CD14-positive monocyte (primary cell): ENCODE measurements at regions not wholly inside any gene's neighbourhood (a gene's known extent, or its start where the extent isn't known, plus 50 kb on each side); places are given as distances from the start of the nearest gene placed in this dataset.
"Not testable (repeated sequence)": the region's sequence is repeated elsewhere in the genome, so short reads cannot be mapped to it uniquely, and the experiment has no call there.

Experiments
- DNase-seq, 3 donors: peaks; one replicate each; pipeline ENCODE4 v3.0.0-alpha.2; 2011 to 2022
- H2AFZ ChIP-seq: 2 replicates; pipeline ENCODE4 v1.6.0; 2012; ENCODE audit warnings: mild to moderate bottlenecking, low read depth, low read length, inconsistent platforms; ENCODE audit not compliant: insufficient read depth, poor library complexity, severe bottlenecking
- H3K27ac ChIP-seq, 2 donors: 1 replicate in 1 of 2; 2 replicates in 1 of 2; pipeline ENCODE4 v1.5.1; 2012 to 2013; ENCODE audit warnings: low read length in 2 of 2, control low read depth in 1 of 2, inconsistent platforms in 1 of 2, low read depth in 1 of 2, mild to moderate bottlenecking in 1 of 2
- H3K27me3 ChIP-seq, 2 donors: one replicate each; pipeline versions ENCODE4 v1.6.0 to v1.6.1; 2011 to 2013; ENCODE audit warnings: low read length in 2 of 2; ENCODE audit not compliant: control insufficient read depth in 2 of 2, insufficient read depth in 2 of 2
- H3K36me3 ChIP-seq, 2 donors: replicated peaks in 1 of 2; 1 replicate in 1 of 2; 2 replicates in 1 of 2; pipeline versions ENCODE4 v1.5.1 to v1.6.1; 2012 to 2013; ENCODE audit warnings: low read length in 2 of 2, control low read depth in 1 of 2, inconsistent platforms in 1 of 2, mild to moderate bottlenecking in 1 of 2; ENCODE audit not compliant: insufficient read depth in 2 of 2, control insufficient read depth in 1 of 2
- H3K4me1 ChIP-seq, 2 donors: 1 replicate in 1 of 2; 2 replicates in 1 of 2; pipeline versions ENCODE4 v1.5.1 to v1.6.1; 2012 to 2013; ENCODE audit warnings: low read length in 2 of 2, control low read depth in 1 of 2, inconsistent platforms in 1 of 2, mild to moderate bottlenecking in 1 of 2, moderate library complexity in 1 of 2; ENCODE audit not compliant: insufficient read depth in 2 of 2, control insufficient read depth in 1 of 2
- H3K4me2 ChIP-seq: replicated peaks from 2 replicates; pipeline ENCODE3; 2012; ENCODE audit warnings: low read length, moderate library complexity, mild to moderate bottlenecking; ENCODE audit not compliant: poor library complexity, severe bottlenecking; ENCODE audit errors: extremely low read depth
- H3K4me3 ChIP-seq, 3 experiments: fragments of 200-600 bp in 1 of 3; sonication (generic) in 1 of 3; replicated peaks in 1 of 3; 1 replicate in 2 of 3; 2 replicates in 1 of 3; pipeline ENCODE4 v1.5.1; 2011 to 2013; ENCODE audit warnings: low read length in 3 of 3, mild to moderate bottlenecking in 3 of 3, control low read depth in 2 of 3, low read depth in 2 of 3, inconsistent platforms in 1 of 3, moderate library complexity in 1 of 3
- H3K79me2 ChIP-seq: 2 replicates; pipeline ENCODE4 v1.6.0; 2012; ENCODE audit warnings: mild to moderate bottlenecking, control low read depth, inconsistent platforms, low read length, moderate library complexity; ENCODE audit not compliant: insufficient read depth
- H3K9ac ChIP-seq: 2 replicates; pipeline ENCODE4 v1.6.0; 2017; ENCODE audit warnings: low read length, mild to moderate bottlenecking; ENCODE audit not compliant: insufficient read depth, poor library complexity, severe bottlenecking
- H3K9me3 ChIP-seq, 2 donors: replicated peaks in 1 of 2; 1 replicate in 1 of 2; 2 replicates in 1 of 2; pipeline versions ENCODE4 v1.5.1 to v1.6.1; 2012 to 2013; ENCODE audit warnings: low read length in 2 of 2, control low read depth in 1 of 2; ENCODE audit not compliant: control insufficient read depth in 1 of 2, insufficient read depth in 1 of 2
- H4K20me1 ChIP-seq: 2 replicates; pipeline ENCODE4 v1.6.0; 2012; ENCODE audit warnings: mild to moderate bottlenecking, low read length, control low read depth, moderate library complexity; ENCODE audit not compliant: insufficient read depth
- H3K27ac Mint-ChIP-seq, 7 donors: one replicate each; pipeline ENCODE4 v1.8.0; 2020; ENCODE audit warnings: mild to moderate bottlenecking in 7 of 7, mixed read lengths in 7 of 7, moderate library complexity in 6 of 7, inconsistent platforms in 2 of 7
- H3K27me3 Mint-ChIP-seq, 3 donors: one replicate each; pipeline ENCODE4 v1.8.0; 2021 to 2022; ENCODE audit warnings: low read depth in 3 of 3, mild to moderate bottlenecking in 3 of 3, mixed read lengths in 3 of 3, moderate library complexity in 3 of 3, inconsistent platforms in 1 of 3
- H3K36me3 Mint-ChIP-seq, 2 donors: one replicate each; pipeline ENCODE4 v1.8.0; 2020; ENCODE audit warnings: mixed read lengths in 2 of 2, inconsistent platforms in 1 of 2, mild to moderate bottlenecking in 1 of 2
- H3K4me1 Mint-ChIP-seq: one replicate; pipeline ENCODE4 v1.8.0; 2020; ENCODE audit warnings: mild to moderate bottlenecking, mixed read lengths
- H3K4me3 Mint-ChIP-seq, 2 donors: one replicate each; pipeline ENCODE4 v1.8.0; 2020; ENCODE audit warnings: mild to moderate bottlenecking in 2 of 2, mixed read lengths in 2 of 2, moderate library complexity in 1 of 2
- H3K9me3 Mint-ChIP-seq, 7 donors: one replicate each; pipeline ENCODE4 v1.8.0; 2020 to 2022; ENCODE audit warnings: mixed read lengths in 7 of 7, mild to moderate bottlenecking in 6 of 7, moderate library complexity in 6 of 7, inconsistent platforms in 2 of 7
- WGBS: methylation state at CpG from one replicate; pipeline ENCODE4 v1.1.5; 2013; ENCODE audit warnings: missing lambda C conversion rate; ENCODE audit not compliant: insufficient coverage; 5-methylcytosine and 5-hydroxymethylcytosine counted together
- intact Hi-C, 2 donors: fragments of 100-400 bp; cut with micrococcal nuclease; formaldehyde crosslinking; loops; one replicate each; pipeline versions ENCODE4 v1.15.0 to v1.15.1; 2023

GRCh38 chr2:87406406-87407175 lies 341.3 kb upstream of the PLGLB2 start:
- peaks cover 7 to 52% (median 34%) of the 10 kb centered on the region in 7 donors for H3K9me3 Mint-ChIP-seq
- H2AFZ ChIP-seq, H3K27me3 Mint-ChIP-seq, DNase-seq, H3K36me3 Mint-ChIP-seq, H3K27ac ChIP-seq, H3K4me3 Mint-ChIP-seq, H4K20me1 ChIP-seq, H3K4me1 Mint-ChIP-seq, H3K4me1 ChIP-seq, H3K79me2 ChIP-seq, H3K27me3 ChIP-seq, intact Hi-C loops, H3K4me3 ChIP-seq, H3K36me3 ChIP-seq, H3K27ac Mint-ChIP-seq, H3K4me2 ChIP-seq, H3K9ac ChIP-seq: not testable (repeated sequence)
- peaks cover 0 to 24% of the 10 kb centered on the region in 2 donors for H3K9me3 ChIP-seq
- 98% methylated on average over 3 of the region's 6 CpGs for WGBS

GRCh38 chr2:87409601-87410000 lies 338.3 kb upstream of the PLGLB2 start:
- H3K27ac Mint-ChIP-seq, H3K4me2 ChIP-seq, H3K4me1 ChIP-seq, H3K27me3 ChIP-seq, H3K36me3 Mint-ChIP-seq, H3K4me3 ChIP-seq, DNase-seq, H3K27me3 Mint-ChIP-seq, H4K20me1 ChIP-seq, intact Hi-C loops, H3K27ac ChIP-seq, H2AFZ ChIP-seq, H3K36me3 ChIP-seq, H3K79me2 ChIP-seq, H3K4me3 Mint-ChIP-seq, H3K9ac ChIP-seq, H3K4me1 Mint-ChIP-seq: not testable (repeated sequence)
- WGBS = 100% methylated on average over 1 of the region's 4 CpGs
- H3K9me3 Mint-ChIP-seq = peaks cover 2 to 36% (median 17%) of the 10 kb centered on the region in 7 donors
- peaks cover 0 to 23% of the 10 kb centered on the region in 2 donors for H3K9me3 ChIP-seq

GRCh38 chr2:87410371-87410770 lies 337.5 kb upstream of the PLGLB2 start:
- H3K4me3 Mint-ChIP-seq, H3K27ac Mint-ChIP-seq, DNase-seq, intact Hi-C loops, H3K27me3 Mint-ChIP-seq, H3K4me1 Mint-ChIP-seq, H3K4me3 ChIP-seq, H3K36me3 Mint-ChIP-seq, H3K27ac ChIP-seq, H3K79me2 ChIP-seq, H4K20me1 ChIP-seq, H2AFZ ChIP-seq, H3K27me3 ChIP-seq, H3K9ac ChIP-seq, H3K36me3 ChIP-seq, H3K4me2 ChIP-seq, H3K4me1 ChIP-seq: not testable (repeated sequence)
- 85% methylated on average over 3 of the region's 3 CpGs for WGBS
- peaks cover 0 to 31% of the 10 kb centered on the region in 2 donors for H3K9me3 ChIP-seq
- peaks cover 0 to 34% (median 16%) of the 10 kb centered on the region in 7 donors for H3K9me3 Mint-ChIP-seq

DNA sequence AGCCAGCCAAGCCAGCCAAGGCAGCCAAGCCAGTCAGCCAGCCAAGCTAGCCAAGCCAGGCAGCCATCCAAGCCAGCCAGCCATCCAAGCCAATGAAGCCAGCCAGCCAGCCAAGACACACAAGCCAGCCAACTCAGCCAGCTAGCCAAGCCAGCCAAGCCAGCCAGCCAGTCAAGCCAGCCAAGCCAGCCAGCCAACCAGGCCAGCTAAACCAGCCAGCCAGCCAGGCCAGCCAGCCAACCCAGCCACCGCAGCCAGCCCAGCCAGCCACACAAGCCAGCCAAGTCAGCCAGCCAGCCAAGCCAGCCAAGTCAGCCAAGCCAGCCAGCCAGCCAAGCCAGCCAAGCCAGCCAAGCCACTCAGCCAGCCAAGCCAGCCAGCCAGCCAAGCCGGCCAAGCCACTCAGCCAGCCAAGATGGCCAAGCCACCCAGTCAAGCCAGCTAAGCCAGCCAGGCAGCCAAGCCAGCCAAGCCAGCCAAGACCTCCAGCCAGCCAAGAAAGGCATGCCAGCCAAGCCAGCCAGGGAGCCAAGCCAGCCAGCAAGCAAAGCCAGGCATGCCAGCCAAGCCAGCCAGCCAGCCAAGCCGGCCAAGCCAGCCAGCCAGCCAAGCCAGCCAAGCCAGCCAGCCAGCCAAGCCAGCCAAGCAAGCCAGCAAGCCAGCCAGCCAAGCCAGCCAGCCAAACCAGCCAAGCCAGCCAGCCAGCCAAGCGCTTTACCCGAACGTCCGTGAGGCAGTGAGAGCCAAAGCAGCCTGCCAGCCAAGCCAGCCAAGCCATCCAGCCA lies 335.7 kb upstream of the PLGLB2 start:
- intact Hi-C loops = not testable (repeated sequence)

More for the DNA sequence above, 335.7 kb upstream of the PLGLB2 start:
- not testable (repeated sequence) for H3K79me2 ChIP-seq, H3K4me2 ChIP-seq, H3K4me3 ChIP-seq, H3K27ac Mint-ChIP-seq, H3K4me1 ChIP-seq, H3K9ac ChIP-seq, H2AFZ ChIP-seq, H3K36me3 Mint-ChIP-seq, H3K4me3 Mint-ChIP-seq, H3K36me3 ChIP-seq, H4K20me1 ChIP-seq, DNase-seq, H3K27me3 Mint-ChIP-seq, H3K27ac ChIP-seq, H3K4me1 Mint-ChIP-seq, H3K27me3 ChIP-seq
- WGBS = 92% methylated on average over 1 of the region's 7 CpGs
- H3K9me3 Mint-ChIP-seq = peaks cover 0 to 31% (median 22%) of the 10 kb centered on the region in 7 donors
- H3K9me3 ChIP-seq = peaks cover 0 to 34% of the 10 kb centered on the region in 2 donors
